Fibroblast of the conjunctiva (primary cell): ENCODE measurements at regions not wholly inside any gene's neighbourhood (a gene's known extent, or its start where the extent isn't known, plus 50 kb on each side); places are given as distances from the start of the nearest gene placed in this dataset.
"Not testable (repeated sequence)": the region's sequence is repeated elsewhere in the genome, so short reads cannot be mapped to it uniquely, and the experiment has no call there.

ENCODE experiments used
- DNase-seq: peaks from one replicate; pipeline ENCODE4 v3.0.0-alpha.2; 2010; ENCODE audit warnings: low read depth

- not testable (repeated sequence) for DNase-seq
Measured at GRCh38 chr3:20547361-20548269, 361.6 kb upstream of the SGO1 start.

- no peak for DNase-seq
Measured at GRCh38 chr3:20546636-20547035, 360.6 kb upstream of the SGO1 start.

- DNase-seq = no peak
Measured at GRCh38 chr3:20543535-20544226, 357.7 kb upstream of the SGO1 start.

- no peak for DNase-seq
Measured at GRCh38 chr3:20540066-20540465, 354.1 kb upstream of the SGO1 start.

GRCh38 chr3:20539666-20540065, 353.7 kb upstream of the SGO1 start:
- no peak for DNase-seq

- DNase-seq = no peak
Measured at GRCh38 chr3:20537234-20537633, 351.2 kb upstream of the SGO1 start.

- DNase-seq = no peak
Measured at GRCh38 chr3:20529911-20530310, 343.9 kb upstream of the SGO1 start.

- DNase-seq = no peak
Measured at GRCh38 chr3:20528180-20528770, 342.3 kb upstream of the SGO1 start.

- DNase-seq = no peak
Measured at GRCh38 chr3:20527368-20527767, 341.4 kb upstream of the SGO1 start.

- DNase-seq = no peak
Measured at GRCh38 chr3:20524328-20524727, 338.3 kb upstream of the SGO1 start.

GRCh38 chr3:20523293-20523692, 337.3 kb upstream of the SGO1 start:
- no peak for DNase-seq

GRCh38 chr3:20517316-20517715, 331.3 kb upstream of the SGO1 start:
- DNase-seq = not testable (repeated sequence)

GRCh38 chr3:20516311-20516710, 330.3 kb upstream of the SGO1 start:
- DNase-seq = no peak

GRCh38 chr3:20515834-20516233, 329.8 kb upstream of the SGO1 start:
- no peak for DNase-seq

- peak; percentile 54 for DNase-seq
Measured at GRCh38 chr3:20511863-20512505, 326.0 kb upstream of the SGO1 start.

GRCh38 chr3:20510396-20510795, 324.4 kb upstream of the SGO1 start:
- no peak for DNase-seq

- no peak for DNase-seq
Measured at GRCh38 chr3:20503394-20504082, 317.5 kb upstream of the SGO1 start.

GRCh38 chr3:20490996-20491395, 305.0 kb upstream of the SGO1 start:
- DNase-seq = no peak

GRCh38 chr3:20488151-20488550, 302.1 kb upstream of the SGO1 start:
- no peak for DNase-seq

- DNase-seq = no peak
Measured at GRCh38 chr3:20484126-20484525, 298.1 kb upstream of the SGO1 start.

GRCh38 chr3:20482350-20482749, 296.3 kb upstream of the SGO1 start:
- DNase-seq = no peak
